GM12864 (cell line): ENCODE measurements at regions not wholly inside any gene's neighbourhood (a gene's known extent, or its start where the extent isn't known, plus 50 kb on each side); places are given as distances from the start of the nearest gene placed in this dataset.

Experiments used
- DNase-seq: peaks from one replicate; pipeline ENCODE4 v3.0.0-alpha.2; 2011; ENCODE audit warnings: low read depth
- H3K4me3 ChIP-seq: 2 replicates; pipeline ENCODE4 v1.5.1; 2011; ENCODE audit warnings: mild to moderate bottlenecking, low read depth, low read length, control low read depth
- CTCF ChIP-seq: IDR thresholded peaks from 2 replicates; pipeline ENCODE4 v1.5.1; 2011; ENCODE audit warnings: low read depth, mild to moderate bottlenecking, moderate library complexity, low read length, control low read depth, inconsistent platforms; ENCODE audit errors: missing control alignments

GRCh38 chr7:67401492-67401891, 404.9 kb downstream of the TYW1 start:
- no peak for TF ChIP-seq CTCF
- no peak overlapping the region for H3K4me3 ChIP-seq
- DNase-seq, result no peak

GRCh38 chr7:67402280-67402679, 405.6 kb downstream of the TYW1 start:
- no peak for DNase-seq
- no peak overlapping the region for H3K4me3 ChIP-seq
- no peak for TF ChIP-seq CTCF

- TF ChIP-seq CTCF, result no peak
- DNase-seq, result no peak
- H3K4me3 ChIP-seq, result no peak overlapping the region
Measured at GRCh38 chr7:67406976-67407375, 410.3 kb downstream of the TYW1 start.

GRCh38 chr7:67407392-67408071, 410.9 kb downstream of the TYW1 start:
- TF ChIP-seq CTCF, result no peak
- no peak for DNase-seq
- no peak overlapping the region for H3K4me3 ChIP-seq

GRCh38 chr7:67408109-67408508, 411.5 kb downstream of the TYW1 start:
- no peak for DNase-seq
- no peak overlapping the region for H3K4me3 ChIP-seq
- no peak for TF ChIP-seq CTCF

GRCh38 chr7:67413670-67414069, 417.0 kb downstream of the TYW1 start:
- no peak for TF ChIP-seq CTCF
- no peak for DNase-seq
- no peak overlapping the region for H3K4me3 ChIP-seq

- DNase-seq, result no peak
- TF ChIP-seq CTCF, result no peak
- no peak overlapping the region for H3K4me3 ChIP-seq
Measured at GRCh38 chr7:67414858-67415257, 418.2 kb downstream of the TYW1 start.
